Colonic mucosa (tissue), 4 donors: ENCODE measurements at regions not wholly inside any gene's neighbourhood (a gene's known extent, or its start where the extent isn't known, plus 50 kb on each side); places are given as distances from the start of the nearest gene placed in this dataset.

ENCODE experiments used
- DNase-seq: peaks from one replicate; pipeline ENCODE4 v3.0.0-alpha.2; 2020
- H3K27ac ChIP-seq: fragments of 200-600 bp; one replicate; pipeline ENCODE4 v1.8.0; 2021
- H3K27me3 ChIP-seq: fragments of 200-600 bp; one replicate; pipeline ENCODE4 v1.8.0; 2021
- H3K36me3 ChIP-seq: fragments of 200-600 bp; one replicate; pipeline ENCODE4 v1.8.0; 2021
- H3K4me1 ChIP-seq: fragments of 200-600 bp; one replicate; pipeline ENCODE4 v1.8.0; 2021; ENCODE audit warnings: mild to moderate bottlenecking
- H3K4me3 ChIP-seq: fragments of 200-600 bp; one replicate; pipeline ENCODE4 v1.8.0; 2021
- H3K9ac ChIP-seq, 2 donors: one replicate each; pipeline ENCODE4 v1.7.0; 2013; ENCODE audit warnings: control low read depth in 2 of 2, low read depth in 2 of 2, low read length in 2 of 2
- H3K9me3 ChIP-seq: fragments of 200-600 bp; one replicate; pipeline ENCODE4 v1.8.0; 2021
- CTCF ChIP-seq: fragments of 200-600 bp; IDR thresholded peaks from one replicate; pipeline ENCODE4 v1.8.0; 2022; ENCODE audit warnings: antibody characterized with exemption, mild to moderate bottlenecking
- intact Hi-C: fragments of 100-400 bp; cut with DNase I; formaldehyde crosslinking; loops from one replicate; pipeline ENCODE4 v1.14.1; 2022
- donor health status: healthy.
- donor health status: DM: no; HTN: no; CAD: no.
- donor health status: DM: no; HTN: no; CAD: no.

GRCh38 chr2:217709478-217710210 is 293.2 kb downstream of the TNS1 start:
- intact Hi-C loops = loop anchor here (10.0 kb wide), 1 partner anchor 565 kb away; no protein-coding TSS in a partner anchor
- no peak overlapping the region for H3K9ac ChIP-seq
- H3K27ac ChIP-seq = peak overlapping the region; percentile 7
- no peaks in the 10 kb centered on the region for H3K27me3 ChIP-seq
- DNase-seq = no peak
- TF ChIP-seq CTCF = no peak
- no peaks in the 10 kb centered on the region for H3K9me3 ChIP-seq
- H3K36me3 ChIP-seq = no peaks in the 10 kb centered on the region
- H3K4me3 ChIP-seq = no peak overlapping the region
- H3K4me1 ChIP-seq = no peaks in the 10 kb centered on the region

DNA sequence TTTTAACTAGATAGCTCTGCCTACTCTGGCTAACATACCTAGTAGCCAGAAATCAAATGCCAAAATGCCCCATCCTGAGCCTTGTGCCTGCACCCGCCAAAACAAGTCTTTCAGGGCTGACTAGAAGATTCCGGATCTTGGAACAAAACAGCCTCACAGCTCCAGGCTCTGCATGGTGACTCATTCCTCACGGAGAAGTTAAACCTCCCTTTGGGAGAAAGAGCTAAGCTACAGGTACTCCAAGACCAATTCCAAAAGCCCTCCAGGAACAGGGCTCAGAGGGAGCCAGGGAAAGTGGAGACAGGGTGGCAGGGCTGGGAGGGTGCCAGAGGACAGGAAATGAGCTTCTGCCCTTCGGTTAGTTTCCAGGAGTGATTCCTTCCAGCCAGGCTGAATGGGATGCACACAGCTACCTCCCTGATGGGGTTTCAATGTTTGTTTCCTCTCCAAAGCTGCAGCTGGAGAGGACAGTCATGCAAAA is 295.6 kb downstream of the TNS1 start:
- no peak overlapping the region for H3K4me3 ChIP-seq
- no peaks in the 10 kb centered on the region for H3K9me3 ChIP-seq
- TF ChIP-seq CTCF = no peak
- H3K27me3 ChIP-seq = no peaks in the 10 kb centered on the region
- intact Hi-C loops = no loop called here
- no peak overlapping the region for H3K27ac ChIP-seq
- no peaks in the 10 kb centered on the region for H3K4me1 ChIP-seq
- no peaks in the 10 kb centered on the region for H3K36me3 ChIP-seq
- no peak overlapping the region for H3K9ac ChIP-seq
- no peak for DNase-seq

- H3K9ac ChIP-seq = no peak overlapping the region
These were observed 296.3 kb downstream of the TNS1 start for GRCh38 chr2:217706513-217706912.

DNA sequence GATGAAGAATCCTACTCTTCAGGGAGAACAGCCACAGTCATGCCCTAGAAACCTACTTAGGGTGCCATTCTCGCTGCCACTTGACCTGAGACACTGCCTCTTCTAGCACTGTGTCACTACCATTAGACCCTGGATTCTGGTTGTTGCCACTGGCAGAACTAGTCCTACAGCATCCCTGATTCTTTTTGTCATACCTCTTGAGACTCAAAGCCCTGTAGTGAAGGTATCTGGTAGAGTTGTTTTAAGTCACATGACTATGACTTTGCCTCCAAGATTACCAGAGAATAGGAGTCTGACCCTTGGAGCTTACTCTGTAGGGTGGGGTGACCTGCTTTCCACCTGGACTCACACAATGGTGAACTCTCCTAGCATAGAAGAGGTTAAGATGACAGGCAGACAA is 296.7 kb downstream of the TNS1 start:
- no peaks in the 10 kb centered on the region for H3K36me3 ChIP-seq
- no peak for TF ChIP-seq CTCF
- H3K9me3 ChIP-seq = no peaks in the 10 kb centered on the region
- no peak overlapping the region for H3K9ac ChIP-seq
- H3K4me3 ChIP-seq = no peak overlapping the region
- no peaks in the 10 kb centered on the region for H3K4me1 ChIP-seq
- DNase-seq = no peak
- no peaks in the 10 kb centered on the region for H3K27me3 ChIP-seq
- no peak overlapping the region for H3K27ac ChIP-seq
- intact Hi-C loops = no loop called here

More at GRCh38 chr2:217706513-217706912, 296.3 kb downstream of the TNS1 start:
- no peaks in the 10 kb centered on the region for H3K27me3 ChIP-seq
- TF ChIP-seq CTCF = no peak
- no peaks in the 10 kb centered on the region for H3K4me1 ChIP-seq
- H3K9me3 ChIP-seq = no peaks in the 10 kb centered on the region
- H3K27ac ChIP-seq = no peak overlapping the region
- DNase-seq = no peak
- H3K4me3 ChIP-seq = no peak overlapping the region
- intact Hi-C loops = no loop called here
- H3K36me3 ChIP-seq = no peaks in the 10 kb centered on the region

- H3K4me1 ChIP-seq = no peaks in the 10 kb centered on the region
- no peaks in the 10 kb centered on the region for H3K27me3 ChIP-seq
- TF ChIP-seq CTCF = no peak
- H3K36me3 ChIP-seq = no peaks in the 10 kb centered on the region
- no peak for DNase-seq
- H3K4me3 ChIP-seq = no peak overlapping the region
- intact Hi-C loops = no loop called here
- H3K9me3 ChIP-seq = no peaks in the 10 kb centered on the region
- no peak overlapping the region for H3K27ac ChIP-seq
- H3K9ac ChIP-seq = no peak overlapping the region
These were observed 297.3 kb downstream of the TNS1 start for GRCh38 chr2:217705461-217705860.
